RWPE1 (cell line): ENCODE measurements at regions not wholly inside any gene's neighbourhood (a gene's known extent, or its start where the extent isn't known, plus 50 kb on each side); places are given as distances from the start of the nearest gene placed in this dataset.

ENCODE experiments used
- CTCF ChIA-PET: fragments of 350-600 bp; sonication (Branson Sonifier 250); formaldehyde crosslinking; extraction: SDS; loops from one replicate; lab custom pipeline; 2021; lab: Yijun Ruan, JAX
- POLR2A ChIA-PET: fragments of 400-600 bp; formaldehyde crosslinking; extraction: SDS; loops from one replicate; lab custom pipeline; 2020; ENCODE audit warnings: antibody characterized with exemption; ENCODE audit not compliant: low non-redundant PET; lab: Yijun Ruan, JAX
- DNase-seq: peaks from one replicate; pipeline ENCODE4 v3.0.0; 2012; ENCODE audit warnings: low spot score
- H3K27ac ChIP-seq: fragments of 450-650 bp; 2 replicates; pipeline ENCODE4 v1.5.1; 2017
- CTCF ChIP-seq: fragments of 450-650 bp; conservative IDR thresholded peaks from 2 replicates; pipeline ENCODE4 v1.5.1; 2017; ENCODE audit warnings: low read depth, mild to moderate bottlenecking

- CTCF ChIA-PET, result no interaction called here
- no peak for TF ChIP-seq CTCF
- DNase-seq, result no peak
- no peak overlapping the region for H3K27ac ChIP-seq
- POLR2A ChIA-PET, result no interaction called here
Observed at GRCh38 chr5:159638481-159638880, 277.8 kb upstream of the ADRA1B start.

- CTCF ChIA-PET, result no interaction called here
Observed at GRCh38 chr5:159638954-159639559, 277.2 kb upstream of the ADRA1B start.

GRCh38 chr5:159639590-159639989 lies 276.7 kb upstream of the ADRA1B start:
- no peak for DNase-seq
- no peak for TF ChIP-seq CTCF
- H3K27ac ChIP-seq, result no peak overlapping the region
- ChIA-PET CTCF (no interaction called here), POLR2A (no interaction called here)

More at GRCh38 chr5:159638954-159639559, 277.2 kb upstream of the ADRA1B start:
- DNase-seq, result no peak
- H3K27ac ChIP-seq, result no peak overlapping the region
- POLR2A ChIA-PET, result no interaction called here
- no peak for TF ChIP-seq CTCF

- DNase-seq, result no peak
- no peak overlapping the region for H3K27ac ChIP-seq
- no peak for TF ChIP-seq CTCF
- ChIA-PET POLR2A (no interaction called here), CTCF (interaction anchor here (0.6 kb wide), 1 partner anchor 23 kb away, joined by 4 read pairs; no protein-coding TSS in a partner anchor)
Observed at GRCh38 chr5:159640446-159640845, 275.8 kb upstream of the ADRA1B start.

- H3K27ac ChIP-seq, result no peak overlapping the region
- no peak for DNase-seq
- CTCF ChIA-PET, result interaction anchor here (0.6 kb wide), 1 partner anchor 24 kb away, joined by 4 read pairs; no protein-coding TSS in a partner anchor
- POLR2A ChIA-PET, result no interaction called here
- TF ChIP-seq CTCF, result no peak
Observed at GRCh38 chr5:159640921-159641320, 275.4 kb upstream of the ADRA1B start.

GRCh38 chr5:159641371-159642039 lies 274.8 kb upstream of the ADRA1B start:
- H3K27ac ChIP-seq, result no peak overlapping the region
- POLR2A ChIA-PET, result no interaction called here
- no peak for DNase-seq
- TF ChIP-seq CTCF, result no peak
- CTCF ChIA-PET, result interaction anchor here (0.6 kb wide), 1 partner anchor 207 kb away, joined by 3 read pairs; no protein-coding TSS in a partner anchor
